BE2C (cell line): ENCODE measurements at regions not wholly inside any gene's neighbourhood (a gene's known extent, or its start where the extent isn't known, plus 50 kb on each side); places are given as distances from the start of the nearest gene placed in this dataset.
"Not testable (repeated sequence)": the region's sequence is repeated elsewhere in the genome, so short reads cannot be mapped to it uniquely, and the experiment has no call there.

Experiments
- DNase-seq: peaks from one replicate; pipeline ENCODE4 v3.0.0-alpha.2; 2020
- H3K27me3 ChIP-seq: fragments of 250-450 bp; sonication (Bioruptor Pico); 2 replicates; pipeline ENCODE4 v1.5.1; 2020; ENCODE audit warnings: mild to moderate bottlenecking
- H3K36me3 ChIP-seq: fragments of 250-450 bp; sonication (Bioruptor Pico); 2 replicates; pipeline ENCODE4 v1.5.1; 2020; ENCODE audit warnings: mild to moderate bottlenecking
- H3K4me1 ChIP-seq: fragments of 250-450 bp; sonication (Bioruptor Pico); 2 replicates; pipeline ENCODE4 v1.5.1; 2020
- H3K4me3 ChIP-seq: 2 replicates; pipeline ENCODE4 v1.5.1; 2011; ENCODE audit warnings: low read depth, low read length
- H3K9me3 ChIP-seq: fragments of 250-450 bp; sonication (Bioruptor Pico); 2 replicates; pipeline ENCODE4 v1.5.1; 2020
- TF ChIP-seq, protein P1 (sequence below): IDR thresholded peaks from 2 replicates; pipeline ENCODE4 v1.5.1; 2012; ENCODE audit warnings: mild to moderate bottlenecking, low read depth, low read length

DNA sequence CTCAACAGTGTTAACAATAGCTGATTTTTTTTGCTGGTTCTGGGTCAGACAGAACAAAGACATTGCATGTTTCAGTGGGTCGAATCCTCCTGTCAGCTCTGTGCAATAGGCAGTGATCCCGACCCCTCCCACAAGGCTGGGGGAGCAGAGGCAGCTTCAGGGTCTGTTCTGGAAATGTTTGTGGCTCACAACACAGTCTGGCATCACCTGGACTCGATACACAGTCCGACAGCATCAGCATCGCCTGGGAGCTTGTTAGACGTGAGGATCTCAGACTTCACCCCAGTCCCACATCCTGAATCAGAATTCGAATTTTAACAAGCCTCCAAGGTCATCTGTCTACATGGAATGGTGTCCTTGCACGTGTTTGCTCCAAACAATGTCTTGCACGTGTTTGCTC, 384.7 kb downstream of the IRX2 start:
- Histone ChIP-seq H3K27me3 (no peaks in the 10 kb centered on the region), H3K4me3 (no peak overlapping the region), H3K9me3 (no peaks in the 10 kb centered on the region; the same call in 1 of the 2 replicates), H3K36me3 (no peaks in the 10 kb centered on the region), H3K4me1 (no peaks in the 10 kb centered on the region)
- no peak for DNase-seq
- TF ChIP-seq, protein P1, sequence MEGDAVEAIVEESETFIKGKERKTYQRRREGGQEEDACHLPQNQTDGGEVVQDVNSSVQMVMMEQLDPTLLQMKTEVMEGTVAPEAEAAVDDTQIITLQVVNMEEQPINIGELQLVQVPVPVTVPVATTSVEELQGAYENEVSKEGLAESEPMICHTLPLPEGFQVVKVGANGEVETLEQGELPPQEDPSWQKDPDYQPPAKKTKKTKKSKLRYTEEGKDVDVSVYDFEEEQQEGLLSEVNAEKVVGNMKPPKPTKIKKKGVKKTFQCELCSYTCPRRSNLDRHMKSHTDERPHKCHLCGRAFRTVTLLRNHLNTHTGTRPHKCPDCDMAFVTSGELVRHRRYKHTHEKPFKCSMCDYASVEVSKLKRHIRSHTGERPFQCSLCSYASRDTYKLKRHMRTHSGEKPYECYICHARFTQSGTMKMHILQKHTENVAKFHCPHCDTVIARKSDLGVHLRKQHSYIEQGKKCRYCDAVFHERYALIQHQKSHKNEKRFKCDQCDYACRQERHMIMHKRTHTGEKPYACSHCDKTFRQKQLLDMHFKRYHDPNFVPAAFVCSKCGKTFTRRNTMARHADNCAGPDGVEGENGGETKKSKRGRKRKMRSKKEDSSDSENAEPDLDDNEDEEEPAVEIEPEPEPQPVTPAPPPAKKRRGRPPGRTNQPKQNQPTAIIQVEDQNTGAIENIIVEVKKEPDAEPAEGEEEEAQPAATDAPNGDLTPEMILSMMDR, result no peak

DNA sequence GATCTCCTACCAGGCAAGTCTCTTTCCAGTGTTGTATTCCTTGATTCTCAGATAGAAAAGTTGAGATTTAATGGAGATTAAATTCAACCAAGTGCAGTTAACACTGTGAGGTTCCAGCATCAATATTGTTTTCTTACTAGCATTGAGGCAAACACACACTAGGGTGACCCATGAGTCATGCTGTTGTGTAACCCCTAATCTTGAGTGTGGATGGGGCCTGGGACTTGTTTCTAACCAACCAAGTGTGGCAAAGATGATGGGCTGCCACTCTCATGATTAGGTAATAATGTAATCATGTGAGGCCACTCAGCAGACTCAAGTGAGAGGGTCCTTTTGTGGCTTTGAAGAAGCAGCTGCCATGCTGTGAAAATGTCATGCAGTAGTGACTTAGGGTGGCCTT, 394.2 kb downstream of the IRX2 start:
- Histone ChIP-seq H3K27me3 (no peaks in the 10 kb centered on the region), H3K4me1 (no peaks in the 10 kb centered on the region), H3K9me3 (no peaks in the 10 kb centered on the region), H3K36me3 (no peaks in the 10 kb centered on the region), H3K4me3 (no peak overlapping the region)
- TF ChIP-seq, protein P1, result no peak
- no peak for DNase-seq

DNA sequence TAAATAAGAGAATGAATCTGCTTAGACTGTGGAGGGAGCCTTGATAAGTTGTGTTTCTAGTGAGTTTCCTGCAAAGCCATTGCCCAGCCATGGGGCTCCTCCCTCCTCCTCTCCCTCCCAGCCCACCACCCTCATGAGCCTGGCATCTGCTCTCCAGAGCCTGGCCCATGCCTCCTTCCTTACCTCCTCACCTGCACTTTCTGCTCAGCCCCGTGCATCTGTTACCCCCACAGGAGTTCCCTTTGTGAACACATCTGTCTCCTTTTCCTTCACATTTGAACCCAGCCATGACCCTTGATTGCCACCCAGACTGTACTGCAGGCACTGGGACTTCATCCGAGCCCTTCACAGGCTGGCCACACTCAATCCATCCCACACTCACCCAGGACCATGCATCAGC, 395.6 kb downstream of the IRX2 start:
- TF ChIP-seq, protein P1, result no peak
- Histone ChIP-seq H3K4me3 (no peak overlapping the region), H3K27me3 (no peaks in the 10 kb centered on the region), H3K9me3 (no peaks in the 10 kb centered on the region), H3K36me3 (no peaks in the 10 kb centered on the region), H3K4me1 (no peaks in the 10 kb centered on the region)
- DNase-seq, result no peak

DNA sequence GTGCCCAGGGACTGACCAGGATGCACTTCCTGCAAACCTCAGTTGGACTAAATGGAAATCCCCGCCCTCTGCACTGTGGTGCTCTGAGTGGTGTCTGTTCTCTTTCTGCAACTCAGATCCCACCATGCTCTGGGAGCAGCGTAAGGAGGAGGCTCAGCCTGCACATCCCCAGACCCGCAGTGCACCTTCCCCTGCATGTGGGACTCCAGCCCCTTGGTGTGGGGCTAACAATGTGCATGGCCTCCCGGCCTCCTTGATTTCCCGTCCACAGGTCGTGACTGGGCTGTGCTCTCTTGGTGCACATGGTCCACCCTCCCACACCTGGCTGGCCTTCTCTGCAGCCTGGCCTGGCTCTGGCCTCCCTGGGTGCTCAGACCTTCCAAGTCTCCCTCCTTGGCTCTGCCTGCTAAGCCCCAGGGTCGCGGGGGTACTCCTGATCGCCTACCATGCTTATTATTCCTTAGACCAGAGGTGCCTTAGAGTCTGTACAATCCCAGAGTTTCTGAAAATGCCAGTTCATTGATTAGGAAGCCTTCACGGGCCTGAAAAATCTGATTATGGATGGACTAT, 397.5 kb downstream of the IRX2 start:
- no peaks in the 10 kb centered on the region for H3K36me3 ChIP-seq
- H3K27me3 ChIP-seq, result no peaks in the 10 kb centered on the region
- H3K9me3 ChIP-seq, result no peaks in the 10 kb centered on the region; the same call in 1 of the 2 replicates
- no peak for DNase-seq
- no peaks in the 10 kb centered on the region for H3K4me1 ChIP-seq
- no peak overlapping the region for H3K4me3 ChIP-seq
- TF ChIP-seq, protein P1, result no peak

DNA sequence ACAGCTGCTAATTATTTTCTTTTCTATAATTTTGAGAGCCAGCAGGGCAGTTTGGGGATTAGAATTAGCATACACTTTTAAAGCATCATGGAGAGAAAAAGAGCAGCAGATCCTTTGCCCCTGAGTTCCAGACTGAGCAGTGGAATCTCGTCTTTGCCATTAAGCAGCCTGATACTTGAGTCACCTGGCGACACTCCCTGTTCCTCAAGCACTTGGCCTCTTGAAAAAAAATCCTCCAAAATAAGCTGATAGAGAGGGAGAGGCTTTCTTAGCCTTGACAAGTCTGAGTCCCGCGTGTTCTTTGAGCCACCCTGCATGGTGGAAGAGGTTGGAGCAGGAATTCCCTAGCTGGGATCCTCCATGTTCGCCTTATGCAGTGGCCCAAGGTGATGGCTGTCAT, 398.3 kb downstream of the IRX2 start:
- Histone ChIP-seq H3K36me3 (no peaks in the 10 kb centered on the region), H3K27me3 (no peaks in the 10 kb centered on the region), H3K4me3 (no peak overlapping the region), H3K4me1 (no peaks in the 10 kb centered on the region), H3K9me3 (no peaks in the 10 kb centered on the region; the same call in 1 of the 2 replicates)
- DNase-seq, result no peak
- TF ChIP-seq, protein P1, result no peak

DNA sequence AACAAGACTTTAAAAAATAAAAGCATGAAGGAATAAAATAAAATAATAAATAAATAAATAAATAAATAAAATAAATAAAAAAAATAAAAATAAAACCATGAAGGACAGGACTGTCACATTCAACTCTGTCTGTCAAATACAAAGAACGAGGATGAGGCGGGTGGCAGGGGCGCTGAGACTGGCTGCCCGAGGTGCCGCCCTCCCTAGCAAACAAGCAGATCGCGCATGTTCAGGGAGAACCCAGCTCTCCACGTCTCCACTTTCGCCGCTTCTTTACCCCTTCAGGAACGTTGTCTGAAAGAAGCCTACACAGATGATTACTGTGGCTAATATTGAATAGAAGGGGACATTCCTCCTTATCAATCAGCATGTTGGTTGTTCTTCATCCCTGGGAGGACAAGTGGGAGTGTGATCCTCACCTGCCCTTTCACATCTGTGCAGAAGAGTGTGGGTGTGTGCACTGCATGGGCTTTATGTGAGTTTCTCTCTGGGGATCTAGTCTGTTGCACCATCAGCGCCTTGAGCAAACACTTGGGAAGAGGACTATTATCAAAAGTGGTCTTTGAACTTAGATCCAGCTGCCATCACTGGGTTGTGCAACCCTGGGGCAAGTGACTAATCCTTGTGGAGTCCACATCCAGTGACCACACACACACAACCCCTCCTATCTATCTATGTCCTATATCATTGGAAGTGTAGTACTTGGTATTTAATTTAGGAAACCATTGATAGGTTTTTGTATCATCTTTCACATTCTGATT, 399.2 kb downstream of the IRX2 start:
- Histone ChIP-seq H3K27me3 (no peaks in the 10 kb centered on the region), H3K4me3 (no peak overlapping the region), H3K9me3 (no peaks in the 10 kb centered on the region; the same call in 1 of the 2 replicates), H3K4me1 (no peaks in the 10 kb centered on the region), H3K36me3 (no peaks in the 10 kb centered on the region)
- DNase-seq, result no peak
- TF ChIP-seq, protein P1, result no peak

DNA sequence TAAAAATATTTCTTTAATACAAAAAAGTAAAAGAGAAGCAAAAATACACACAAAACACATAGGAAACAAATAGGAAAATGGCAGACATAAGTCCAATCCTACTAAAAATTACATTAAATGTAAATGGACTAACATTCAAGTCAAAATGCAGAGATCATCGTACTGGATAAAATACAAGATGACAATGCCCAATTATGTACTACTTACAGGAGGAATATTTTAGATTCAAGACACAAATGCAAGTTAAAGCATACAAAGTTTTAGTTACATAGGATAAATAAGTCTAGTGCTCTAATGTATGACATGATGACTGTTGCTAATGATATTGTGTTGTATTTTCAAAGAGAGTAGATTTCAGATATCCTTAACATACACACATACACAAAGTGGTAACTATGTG, 401.7 kb downstream of the IRX2 start:
- H3K4me1 ChIP-seq, H3K9me3 ChIP-seq, H3K4me3 ChIP-seq, DNase-seq, H3K27me3 ChIP-seq, H3K36me3 ChIP-seq: not testable (repeated sequence)
